ENCODE measurements at regions not wholly inside any gene's neighbourhood (a gene's known extent, or its start where the extent isn't known, plus 50 kb on each side); places are given as distances from the start of the nearest gene placed in this dataset.

GRCh38 chr13:36512771-36513170 lies 80.5 kb downstream of the CCNA1 start (continued):
- TF ChIP-seq JUND (IDR thresholded peaks at IDR 0.05; ENCODE audit: low read length) (no peak), MAX (IDR thresholded peaks at IDR 0.05) (no peak), ZNF274 (IDR thresholded peaks at IDR 0.05; ENCODE audit: borderline replicate concordance, extremely low read depth, low read length) (no peak), ATF3 (IDR thresholded peaks at IDR 0.05; ENCODE audit: insufficient read depth, low read depth, low read length) (no peak), E2F6 (IDR thresholded peaks at IDR 0.05) (no peak)
